OCI-LY7 (cell line): ENCODE measurements at regions not wholly inside any gene's neighbourhood (a gene's known extent, or its start where the extent isn't known, plus 50 kb on each side); places are given as distances from the start of the nearest gene placed in this dataset.

Experiments used
- BruUV-seq: library from RNA; stranded (reverse); fragments of 400-500 nt; replicated peaks from 2 replicates; lab custom pipeline; 2021; lab: Mats Ljungman, UMichigan
- CTCF ChIA-PET: fragments of 300-600 bp; sonication (Branson Sonifier 250); formaldehyde crosslinking; loops from one replicate; lab custom pipeline; 2022; ENCODE audit warnings: antibody characterized with exemption; ENCODE audit not compliant: unreplicated experiment; lab: Charles Lee
- POLR2A ChIA-PET: fragments of 300-600 bp; sonication (Branson Sonifier 250); formaldehyde crosslinking; loops from one replicate; lab custom pipeline; 2022; ENCODE audit warnings: antibody characterized with exemption; lab: Charles Lee
- DNase-seq: peaks from one replicate; pipeline ENCODE4 v3.0.0-alpha.2; 2015; ENCODE audit warnings: low spot score
- H2AFZ ChIP-seq: fragments of 200-600 bp; sonication (generic), shearing (Covaris generic); 2 replicates; pipeline ENCODE4 v1.6.1; 2014; ENCODE audit warnings: mild to moderate bottlenecking, antibody characterized with exemption, low read length, moderate library complexity
- H3K27ac ChIP-seq: fragments of 200-600 bp; sonication (generic); 2 replicates; pipeline ENCODE4 v1.5.1; 2014; ENCODE audit warnings: mixed run types, low read depth, mild to moderate bottlenecking, moderate library complexity, low read length, inconsistent platforms; ENCODE audit not compliant: poor library complexity, severe bottlenecking
- H3K36me3 ChIP-seq: fragments of 200-600 bp; sonication (generic); 2 replicates; pipeline ENCODE4 v1.6.1; 2014; ENCODE audit warnings: mild to moderate bottlenecking, antibody characterized with exemption, low read length, moderate library complexity, mixed read lengths; ENCODE audit not compliant: insufficient read depth
- H3K4me1 ChIP-seq: fragments of 200-600 bp; sonication (generic); 2 replicates; pipeline ENCODE4 v1.5.1; 2014; ENCODE audit warnings: mild to moderate bottlenecking, low read length; ENCODE audit not compliant: insufficient read depth, poor library complexity, severe bottlenecking
- H3K4me2 ChIP-seq: fragments of 200-600 bp; sonication (generic); 2 replicates; pipeline ENCODE4 v1.6.1; 2014; ENCODE audit warnings: mild to moderate bottlenecking, low read length
- H3K4me3 ChIP-seq: fragments of 200-600 bp; sonication (generic); 2 replicates; pipeline ENCODE4 v1.5.1; 2014; ENCODE audit warnings: mild to moderate bottlenecking, low read depth, low read length; ENCODE audit not compliant: poor library complexity, severe bottlenecking
- H3K79me2 ChIP-seq: fragments of 200-600 bp; sonication (generic); 2 replicates; pipeline ENCODE4 v1.6.1; 2016; ENCODE audit warnings: low read depth, mild to moderate bottlenecking, low read length, moderate library complexity, mixed read lengths; ENCODE audit not compliant: insufficient read depth
- H3K9me2 ChIP-seq: fragments of 200-600 bp; sonication (generic); 2 replicates; pipeline ENCODE4 v1.6.1; 2016; ENCODE audit warnings: mild to moderate bottlenecking, low read length, mixed read lengths; ENCODE audit not compliant: insufficient read depth
- H3K9me3 ChIP-seq: fragments of 200-600 bp; sonication (generic); 2 replicates; pipeline ENCODE4 v1.6.1; 2014; ENCODE audit warnings: mild to moderate bottlenecking, mixed run types, low read length, mixed read lengths
- H4K20me1 ChIP-seq: fragments of 200-600 bp; sonication (generic); 2 replicates; pipeline ENCODE4 v1.6.1; 2014; ENCODE audit warnings: mild to moderate bottlenecking, antibody characterized with exemption, low read length, moderate library complexity, mixed read lengths; ENCODE audit not compliant: insufficient read depth
- CTCF ChIP-seq: fragments of 200-600 bp; sonication (generic); conservative IDR thresholded peaks from 2 replicates; pipeline ENCODE4 v1.5.1; 2014; ENCODE audit warnings: mild to moderate bottlenecking, antibody characterized with exemption, low read length, moderate library complexity, mixed read lengths
- EZH2phosphoT487 ChIP-seq: fragments of 200-600 bp; sonication (generic); IDR thresholded peaks from 2 replicates; pipeline ENCODE4 v1.6.1; 2018; ENCODE audit warnings: low read depth, borderline replicate concordance, mild to moderate bottlenecking, mixed run types, antibody characterized with exemption, low read length, moderate library complexity, mixed read lengths
- intact Hi-C: fragments of 100-400 bp; cut with micrococcal nuclease; formaldehyde crosslinking; loops from one replicate; pipeline ENCODE4 v1.10.0; 2022; ENCODE audit not compliant: unreplicated experiment

- TF ChIP-seq CTCF (no peak), EZH2phosphoT487 (no peak)
Observed at GRCh38 chr14:26157517-26157916, 440.3 kb downstream of the NOVA1 start.

GRCh38 chr14:26143057-26143456 is 454.8 kb downstream of the NOVA1 start:
- Histone ChIP-seq H3K9me3 (no peaks in the 10 kb centered on the region), H3K9me2 (no peaks in the 10 kb centered on the region), H3K27ac (no peak overlapping the region), H2AFZ (no peak overlapping the region), H3K79me2 (no peaks in the 10 kb centered on the region), H4K20me1 (no peaks in the 10 kb centered on the region), H3K4me1 (no peaks in the 10 kb centered on the region), H3K4me3 (no peak overlapping the region), H3K36me3 (no peaks in the 10 kb centered on the region), H3K4me2 (no peak overlapping the region)
- ChIA-PET POLR2A (interaction anchor here (0.7 kb wide), 1 partner anchor 116 kb away, joined by 4 read pairs; no protein-coding TSS in a partner anchor), CTCF (no interaction called here)
- TF ChIP-seq CTCF, result no peak
- no peak for TF ChIP-seq EZH2phosphoT487
- intact Hi-C loops, result no loop called here
- BruUV-seq, result no TSS peak
- DNase-seq, result no peak

More at GRCh38 chr14:26157517-26157916, 440.3 kb downstream of the NOVA1 start:
- Histone ChIP-seq H4K20me1 (no peaks in the 10 kb centered on the region), H3K27ac (no peak overlapping the region), H3K36me3 (no peaks in the 10 kb centered on the region), H3K9me2 (no peaks in the 10 kb centered on the region), H2AFZ (no peak overlapping the region), H3K4me2 (no peak overlapping the region), H3K4me1 (no peaks in the 10 kb centered on the region), H3K9me3 (peaks cover 8% of the 10 kb centered on the region; the same call in 1 of the 2 replicates), H3K4me3 (no peak overlapping the region), H3K79me2 (no peaks in the 10 kb centered on the region)
- no TSS peak for BruUV-seq
- DNase-seq, result no peak
- intact Hi-C loops, result no loop called here
- ChIA-PET POLR2A (interaction anchor here (0.7 kb wide), 1 partner anchor 9 kb away, joined by 3 read pairs; no protein-coding TSS in a partner anchor), CTCF (no interaction called here)

- DNase-seq, result no peak
- Histone ChIP-seq H3K9me2 (no peaks in the 10 kb centered on the region), H2AFZ (no peak overlapping the region), H3K79me2 (no peaks in the 10 kb centered on the region), H3K27ac (no peak overlapping the region), H3K4me3 (no peak overlapping the region), H3K4me1 (no peaks in the 10 kb centered on the region), H3K4me2 (no peak overlapping the region), H3K36me3 (no peaks in the 10 kb centered on the region), H3K9me3 (0 out of 2 replicates have a peak, but pooled peaks cover 8% of the 10 kb centered on the region), H4K20me1 (no peaks in the 10 kb centered on the region)
- CTCF ChIA-PET, result no interaction called here
- POLR2A ChIA-PET, result no interaction called here
- BruUV-seq, result no TSS peak
- intact Hi-C loops, result no loop called here
- TF ChIP-seq EZH2phosphoT487 (no peak), CTCF (no peak)
Observed at GRCh38 chr14:26138764-26139445, 458.9 kb downstream of the NOVA1 start.
